GM12878 (cell line): ENCODE measurements at regions not wholly inside any gene's neighbourhood (a gene's known extent, or its start where the extent isn't known, plus 50 kb on each side); places are given as distances from the start of the nearest gene placed in this dataset.

ENCODE experiments used
- EZH2 ChIP-seq: IDR thresholded peaks from 2 replicates; pipeline ENCODE4 v1.6.1; 2012; ENCODE audit warnings: low read depth, mild to moderate bottlenecking, control low read depth, inconsistent platforms, low read length, borderline replicate concordance; ENCODE audit not compliant: control insufficient read depth
- FOS ChIP-seq: IDR thresholded peaks from 3 replicates; pipeline ENCODE4 v1.6.1; 2011; ENCODE audit warnings: borderline replicate concordance; ENCODE audit not compliant: insufficient read length; ENCODE audit errors: extremely low read depth
- MTA2 ChIP-seq: fragments of 450-650 bp; IDR thresholded peaks from 2 replicates; pipeline ENCODE4 v1.6.1; 2016; ENCODE audit warnings: low read depth, mild to moderate bottlenecking, moderate library complexity
- MXI1 ChIP-seq: fragments of 150-350 bp; IDR thresholded peaks from 2 replicates; pipeline ENCODE4 v1.6.1; 2011; ENCODE audit warnings: low read depth, mild to moderate bottlenecking, inconsistent platforms, low read length, improper control_type of control experiment
- POLR2AphosphoS5 ChIP-seq: IDR thresholded peaks from 2 replicates; pipeline ENCODE4 v1.6.1; 2011; ENCODE audit warnings: mild to moderate bottlenecking, low read length, inconsistent platforms
- SMARCA5 ChIP-seq: fragments of 450-650 bp; IDR thresholded peaks from 2 replicates; pipeline ENCODE4 v1.6.1; 2017; ENCODE audit warnings: mild to moderate bottlenecking
- SREBF2 ChIP-seq: IDR thresholded peaks from 2 replicates; pipeline ENCODE4 v1.6.1; 2012; ENCODE audit warnings: mild to moderate bottlenecking, low read length
- TF ChIP-seq, protein P1 (sequence below), 3 experiments: IDR thresholded peaks in 2 of 3; conservative IDR thresholded peaks in 1 of 3; 2 replicates each; pipeline ENCODE4 v1.5.1; 2011; ENCODE audit warnings: low read depth in 3 of 3, low read length in 3 of 3, mild to moderate bottlenecking in 3 of 3, control low read depth in 2 of 3, moderate library complexity in 2 of 3, inconsistent platforms in 1 of 3, mixed read lengths in 1 of 3; ENCODE audit not compliant: control insufficient read depth in 2 of 3, insufficient read depth in 1 of 3; ENCODE audit errors: extremely low read depth in 1 of 3
- TF ChIP-seq, protein P2 (sequence below): fragments of 450-650 bp; conservative IDR thresholded peaks from 2 replicates; pipeline ENCODE4 v1.6.1; 2017; ENCODE audit warnings: mild to moderate bottlenecking, moderate library complexity

DNA sequence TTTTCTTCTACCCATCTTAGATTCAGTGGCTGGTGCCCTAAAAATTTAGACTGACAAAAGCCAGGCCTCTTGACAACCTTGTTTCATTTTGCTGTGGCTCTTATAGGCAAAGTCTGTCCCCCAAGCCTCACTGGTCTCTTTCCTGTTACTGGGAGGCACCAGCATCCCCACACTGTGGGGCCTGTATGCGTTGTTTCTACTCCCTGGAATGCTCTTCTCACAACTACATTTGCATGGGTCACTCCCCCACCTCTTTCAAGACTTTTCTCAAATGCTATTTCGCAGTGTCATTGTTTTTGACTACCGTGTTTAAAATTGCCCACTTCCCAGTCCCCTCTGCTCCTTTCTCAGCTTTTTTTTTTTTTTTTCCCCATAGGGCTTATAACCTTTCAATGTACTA, 108.7 kb upstream of the DGKB start:
- no peak for TF ChIP-seq EZH2
- no peak for TF ChIP-seq MTA2
- TF ChIP-seq, protein P1, sequence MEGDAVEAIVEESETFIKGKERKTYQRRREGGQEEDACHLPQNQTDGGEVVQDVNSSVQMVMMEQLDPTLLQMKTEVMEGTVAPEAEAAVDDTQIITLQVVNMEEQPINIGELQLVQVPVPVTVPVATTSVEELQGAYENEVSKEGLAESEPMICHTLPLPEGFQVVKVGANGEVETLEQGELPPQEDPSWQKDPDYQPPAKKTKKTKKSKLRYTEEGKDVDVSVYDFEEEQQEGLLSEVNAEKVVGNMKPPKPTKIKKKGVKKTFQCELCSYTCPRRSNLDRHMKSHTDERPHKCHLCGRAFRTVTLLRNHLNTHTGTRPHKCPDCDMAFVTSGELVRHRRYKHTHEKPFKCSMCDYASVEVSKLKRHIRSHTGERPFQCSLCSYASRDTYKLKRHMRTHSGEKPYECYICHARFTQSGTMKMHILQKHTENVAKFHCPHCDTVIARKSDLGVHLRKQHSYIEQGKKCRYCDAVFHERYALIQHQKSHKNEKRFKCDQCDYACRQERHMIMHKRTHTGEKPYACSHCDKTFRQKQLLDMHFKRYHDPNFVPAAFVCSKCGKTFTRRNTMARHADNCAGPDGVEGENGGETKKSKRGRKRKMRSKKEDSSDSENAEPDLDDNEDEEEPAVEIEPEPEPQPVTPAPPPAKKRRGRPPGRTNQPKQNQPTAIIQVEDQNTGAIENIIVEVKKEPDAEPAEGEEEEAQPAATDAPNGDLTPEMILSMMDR (IDR thresholded peaks at IDR 0.05 in 2 of 3, conservative IDR thresholded peaks at IDR 0.05 in 1 of 3; ENCODE audit: control insufficient read depth in 2 of 3, extremely low read depth in 1 of 3, insufficient read depth in 1 of 3, low read depth in 3 of 3, low read length in 3 of 3), result no peak
- no peak for TF ChIP-seq FOS
- TF ChIP-seq MXI1, result no peak
- no peak for TF ChIP-seq POLR2AphosphoS5
- no peak for TF ChIP-seq SREBF2
- TF ChIP-seq, protein P2, sequence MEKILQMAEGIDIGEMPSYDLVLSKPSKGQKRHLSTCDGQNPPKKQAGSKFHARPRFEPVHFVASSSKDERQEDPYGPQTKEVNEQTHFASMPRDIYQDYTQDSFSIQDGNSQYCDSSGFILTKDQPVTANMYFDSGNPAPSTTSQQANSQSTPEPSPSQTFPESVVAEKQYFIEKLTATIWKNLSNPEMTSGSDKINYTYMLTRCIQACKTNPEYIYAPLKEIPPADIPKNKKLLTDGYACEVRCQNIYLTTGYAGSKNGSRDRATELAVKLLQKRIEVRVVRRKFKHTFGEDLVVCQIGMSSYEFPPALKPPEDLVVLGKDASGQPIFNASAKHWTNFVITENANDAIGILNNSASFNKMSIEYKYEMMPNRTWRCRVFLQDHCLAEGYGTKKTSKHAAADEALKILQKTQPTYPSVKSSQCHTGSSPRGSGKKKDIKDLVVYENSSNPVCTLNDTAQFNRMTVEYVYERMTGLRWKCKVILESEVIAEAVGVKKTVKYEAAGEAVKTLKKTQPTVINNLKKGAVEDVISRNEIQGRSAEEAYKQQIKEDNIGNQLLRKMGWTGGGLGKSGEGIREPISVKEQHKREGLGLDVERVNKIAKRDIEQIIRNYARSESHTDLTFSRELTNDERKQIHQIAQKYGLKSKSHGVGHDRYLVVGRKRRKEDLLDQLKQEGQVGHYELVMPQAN, result no peak
- no peak for TF ChIP-seq SMARCA5
